K562 (cell line): ENCODE measurements at regions not wholly inside any gene's neighbourhood (a gene's known extent, or its start where the extent isn't known, plus 50 kb on each side); places are given as distances from the start of the nearest gene placed in this dataset.

Experiments
- ATAC-seq: fragments of 200-7000 bp; cut with Tn5 transposase; 3 replicates; pipeline ENCODE4 v1.9.1; 2020; ENCODE audit warnings: moderate library complexity
- BruUV-seq: library from RNA; stranded (reverse); fragments of 400-500 nt; replicated peaks from 2 replicates; lab custom pipeline; 2021; lab: Mats Ljungman, UMichigan
- CTCF ChIA-PET: fragments of 300-600 bp; formaldehyde crosslinking; extraction: SDS; loops from one replicate; lab custom pipeline; 2021; ENCODE audit warnings: low intra/inter-chr PET ratio; lab: Yijun Ruan, JAX
- POLR2A ChIA-PET: fragments of 300-600, 350-650 bp; sonication (Branson Sonifier 250); formaldehyde crosslinking; extraction: SDS; loops from one replicate; lab custom pipeline; 2021; ENCODE audit warnings: antibody characterized with exemption, inconsistent platforms; lab: Yijun Ruan, JAX
- DNase-seq, 4 experiments: peaks; one replicate each; pipeline versions ENCODE4 v3.0.0 to v3.0.0-alpha.2; 2011 to 2018; ENCODE audit warnings: low spot score in 3 of 4, mixed read lengths in 3 of 4; ENCODE audit errors: extremely low read depth in 1 of 4
- FAIRE-seq: peaks from 2 replicates; lab custom pipeline; 2011; peaks lifted over from hg19 to GRCh38; lab: Jason Lieb, UNC
- H2AFZ ChIP-seq: 2 replicates; pipeline ENCODE4 v1.6.0; 2011; ENCODE audit warnings: low read depth, low read length, control low read depth, inconsistent platforms
- H3K27ac ChIP-seq: fragments of 200-600 bp; 3 replicates; pipeline ENCODE4 v1.8.0; 2011; ENCODE audit warnings: low read depth, mild to moderate bottlenecking, control low read depth, inconsistent platforms, low read length, moderate library complexity, mixed read lengths; ENCODE audit errors: extremely low read depth
- H3K27me3 ChIP-seq, 2 experiments: fragments of 300-600 bp in 1 of 2; 2 replicates in 1 of 2; 3 replicates in 1 of 2; pipeline versions ENCODE4 v1.6.0 to v1.8.0; 2011; ENCODE audit warnings: inconsistent platforms in 2 of 2, low read length in 2 of 2, mild to moderate bottlenecking in 1 of 2, mixed read lengths in 1 of 2, moderate library complexity in 1 of 2; ENCODE audit not compliant: control insufficient read depth in 2 of 2, insufficient read depth in 2 of 2
- H3K36me3 ChIP-seq: fragments of 300-600 bp; 3 replicates; pipeline ENCODE4 v1.8.0; 2011; ENCODE audit warnings: mild to moderate bottlenecking, low read length, inconsistent platforms; ENCODE audit not compliant: control insufficient read depth, insufficient read depth
- H3K4me1 ChIP-seq, 2 experiments: fragments of 200-600 bp in 1 of 2; replicated peaks in 1 of 2; 2 replicates in 1 of 2; 3 replicates in 1 of 2; pipeline versions ENCODE4 v1.5.1 to v1.8.0; 2011; ENCODE audit warnings: inconsistent platforms in 2 of 2, low read length in 2 of 2, mild to moderate bottlenecking in 1 of 2, mixed read lengths in 1 of 2, moderate library complexity in 1 of 2; ENCODE audit not compliant: control insufficient read depth in 2 of 2, insufficient read depth in 2 of 2
- H3K4me2 ChIP-seq: 2 replicates; pipeline ENCODE4 v1.6.1; 2011; ENCODE audit warnings: low read length, control low read depth, inconsistent platforms, mixed read lengths; ENCODE audit not compliant: insufficient read depth
- H3K4me3 ChIP-seq: fragments of 200-600 bp; sonication (generic), shearing (Covaris generic); 2 replicates; pipeline ENCODE4 v1.5.1; 2016; ENCODE audit warnings: control low read depth, inconsistent platforms
- H3K79me2 ChIP-seq: fragments of 200-600 bp; 3 replicates; pipeline ENCODE4 v1.8.0; 2011; ENCODE audit warnings: low read length, inconsistent platforms; ENCODE audit not compliant: control insufficient read depth, insufficient read depth
- H3K9ac ChIP-seq, 2 experiments: 2 replicates each; pipeline versions ENCODE4 v1.6.0 to v1.6.1; 2011; ENCODE audit warnings: low read depth in 2 of 2, low read length in 2 of 2, control low read depth in 1 of 2, inconsistent platforms in 1 of 2, mild to moderate bottlenecking in 1 of 2, mixed read lengths in 1 of 2; ENCODE audit not compliant: insufficient read depth in 1 of 2
- H3K9me1 ChIP-seq: one replicate; pipeline ENCODE4 v1.6.0; 2011; ENCODE audit warnings: inconsistent platforms, mild to moderate bottlenecking, low read length, moderate library complexity; ENCODE audit not compliant: control insufficient read depth, insufficient read depth
- H3K9me3 ChIP-seq: replicated peaks from 2 replicates; pipeline ENCODE4 v1.5.1; 2011; ENCODE audit warnings: low read depth, low read length, inconsistent platforms; ENCODE audit not compliant: control insufficient read depth, insufficient read depth
- H4K20me1 ChIP-seq: replicated peaks from 2 replicates; pipeline ENCODE4 v1.6.1; 2011; ENCODE audit warnings: low read length, inconsistent platforms, mixed read lengths; ENCODE audit not compliant: control insufficient read depth, insufficient read depth
- HCFC1 ChIP-seq: IDR thresholded peaks from 2 replicates; pipeline ENCODE4 v1.6.1; 2012; ENCODE audit warnings: low read depth, low read length, improper control_type of control experiment
- MED1 ChIP-seq: sonication (generic); formaldehyde crosslinking; IDR thresholded peaks from 2 replicates; pipeline ENCODE4 v1.8.1; 2023; ENCODE audit warnings: missing genetic modification reagents, borderline replicate concordance
- MEIS2 ChIP-seq: fragments of 450-650 bp; IDR thresholded peaks from 2 replicates; pipeline ENCODE4 v1.6.1; 2014; ENCODE audit warnings: mild to moderate bottlenecking; ENCODE audit not compliant: partially characterized antibody
- MIER1 ChIP-seq: fragments of 450-650 bp; IDR thresholded peaks from 2 replicates; pipeline ENCODE4 v1.6.1; 2016; ENCODE audit warnings: antibody characterized with exemption, mild to moderate bottlenecking, low read depth
- SETDB1 ChIP-seq: IDR thresholded peaks from one replicate; pipeline ENCODE4 v1.6.1; 2012; ENCODE audit warnings: low read length, control low read depth, inconsistent platforms
- SPI1 ChIP-seq: IDR thresholded peaks from 2 replicates; pipeline ENCODE4 v1.6.1; 2011; ENCODE audit warnings: low read depth, low read length, control low read depth, borderline replicate concordance
- TAF9B ChIP-seq: fragments of 450-650 bp; IDR thresholded peaks from 2 replicates; pipeline ENCODE4 v1.6.1; 2018; ENCODE audit warnings: mild to moderate bottlenecking; ENCODE audit not compliant: partially characterized antibody
- WHSC1 ChIP-seq: IDR thresholded peaks from one replicate; pipeline ENCODE4 v1.6.1; 2012; ENCODE audit warnings: low read length, control low read depth, inconsistent platforms
- in situ Hi-C: fragments of 300-500 bp; cut with MboI; formaldehyde crosslinking; loops from 4 replicates; pipeline ENCODE4 v1.15.0; 2018; ENCODE audit warnings: inconsistent platforms, mixed read lengths
- intact Hi-C: fragments of 100-400 bp; cut with micrococcal nuclease; formaldehyde crosslinking; loops from 2 replicates; pipeline ENCODE4 v1.14.2; 2022
- TF ChIP-seq, protein P1 (sequence below): fragments of 450-650 bp; IDR thresholded peaks from 2 replicates; pipeline ENCODE4 v1.6.1; 2017; ENCODE audit warnings: mild to moderate bottlenecking, moderate library complexity
- TF ChIP-seq, protein P2 (sequence below): IDR thresholded peaks from 3 replicates; pipeline ENCODE4 v1.6.1; 2011; ENCODE audit warnings: borderline replicate concordance, mild to moderate bottlenecking, moderate library complexity; ENCODE audit not compliant: insufficient read length; ENCODE audit errors: extremely low read depth
- TF ChIP-seq, protein P3 (sequence below), 2 experiments: IDR thresholded peaks; 2 replicates each; pipeline ENCODE4 v1.6.1; 2011; ENCODE audit warnings: borderline replicate concordance in 1 of 2, control low read depth in 1 of 2, low read depth in 1 of 2, low read length in 1 of 2, mild to moderate bottlenecking in 1 of 2, mixed read lengths in 1 of 2, moderate library complexity in 1 of 2; ENCODE audit not compliant: insufficient read depth in 1 of 2, insufficient read length in 1 of 2, poor library complexity in 1 of 2, severe bottlenecking in 1 of 2; ENCODE audit errors: extremely low read depth in 1 of 2
- TF ChIP-seq, protein P4 (sequence below): fragments of 450-650 bp; IDR thresholded peaks from one replicate; pipeline ENCODE4 v1.6.1; 2018; ENCODE audit warnings: mild to moderate bottlenecking, moderate library complexity; ENCODE audit not compliant: partially characterized antibody

DNA sequence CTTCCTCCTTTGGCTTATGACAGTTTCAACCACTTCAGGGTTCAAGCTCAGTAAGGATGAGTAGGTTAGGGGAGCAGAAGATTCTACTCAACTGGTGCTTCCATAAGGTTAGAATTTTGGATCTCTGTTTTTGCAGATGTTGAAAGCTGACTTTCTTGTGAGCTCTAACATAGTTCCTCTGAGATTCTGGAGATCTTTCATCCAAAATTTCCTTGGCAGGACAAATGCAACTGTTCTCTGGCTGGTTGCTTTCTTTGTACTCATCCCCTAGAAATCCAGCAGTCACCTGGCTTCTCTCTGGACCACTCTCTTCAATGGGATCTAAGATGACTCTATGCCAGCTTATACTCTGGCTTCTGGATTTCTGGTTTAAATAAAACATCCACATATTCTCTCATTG, 189.6 kb downstream of the ESM1 start:
- no peaks in the 10 kb centered on the region for H3K36me3 ChIP-seq
- no peak overlapping the region for H3K4me2 ChIP-seq
- H2AFZ ChIP-seq: no peak overlapping the region
- DNase-seq (no peak), ATAC-seq (no peak), FAIRE-seq (no peak)
- no TSS peak for BruUV-seq
- no peak overlapping the region for H3K27ac ChIP-seq
- H3K27me3 ChIP-seq: peaks cover 7 to 13% of the 10 kb centered on the region in 2 experiments
- no peak overlapping the region for H3K4me3 ChIP-seq
- in situ Hi-C loops: no loop called here
- intact Hi-C loops: no loop called here
- H3K9ac ChIP-seq: no peak overlapping the region
- H3K9me3 ChIP-seq: no peaks in the 10 kb centered on the region
- TF ChIP-seq, protein P1, sequence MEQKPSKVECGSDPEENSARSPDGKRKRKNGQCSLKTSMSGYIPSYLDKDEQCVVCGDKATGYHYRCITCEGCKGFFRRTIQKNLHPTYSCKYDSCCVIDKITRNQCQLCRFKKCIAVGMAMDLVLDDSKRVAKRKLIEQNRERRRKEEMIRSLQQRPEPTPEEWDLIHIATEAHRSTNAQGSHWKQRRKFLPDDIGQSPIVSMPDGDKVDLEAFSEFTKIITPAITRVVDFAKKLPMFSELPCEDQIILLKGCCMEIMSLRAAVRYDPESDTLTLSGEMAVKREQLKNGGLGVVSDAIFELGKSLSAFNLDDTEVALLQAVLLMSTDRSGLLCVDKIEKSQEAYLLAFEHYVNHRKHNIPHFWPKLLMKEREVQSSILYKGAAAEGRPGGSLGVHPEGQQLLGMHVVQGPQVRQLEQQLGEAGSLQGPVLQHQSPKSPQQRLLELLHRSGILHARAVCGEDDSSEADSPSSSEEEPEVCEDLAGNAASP: no peak
- TF ChIP-seq, protein P2, sequence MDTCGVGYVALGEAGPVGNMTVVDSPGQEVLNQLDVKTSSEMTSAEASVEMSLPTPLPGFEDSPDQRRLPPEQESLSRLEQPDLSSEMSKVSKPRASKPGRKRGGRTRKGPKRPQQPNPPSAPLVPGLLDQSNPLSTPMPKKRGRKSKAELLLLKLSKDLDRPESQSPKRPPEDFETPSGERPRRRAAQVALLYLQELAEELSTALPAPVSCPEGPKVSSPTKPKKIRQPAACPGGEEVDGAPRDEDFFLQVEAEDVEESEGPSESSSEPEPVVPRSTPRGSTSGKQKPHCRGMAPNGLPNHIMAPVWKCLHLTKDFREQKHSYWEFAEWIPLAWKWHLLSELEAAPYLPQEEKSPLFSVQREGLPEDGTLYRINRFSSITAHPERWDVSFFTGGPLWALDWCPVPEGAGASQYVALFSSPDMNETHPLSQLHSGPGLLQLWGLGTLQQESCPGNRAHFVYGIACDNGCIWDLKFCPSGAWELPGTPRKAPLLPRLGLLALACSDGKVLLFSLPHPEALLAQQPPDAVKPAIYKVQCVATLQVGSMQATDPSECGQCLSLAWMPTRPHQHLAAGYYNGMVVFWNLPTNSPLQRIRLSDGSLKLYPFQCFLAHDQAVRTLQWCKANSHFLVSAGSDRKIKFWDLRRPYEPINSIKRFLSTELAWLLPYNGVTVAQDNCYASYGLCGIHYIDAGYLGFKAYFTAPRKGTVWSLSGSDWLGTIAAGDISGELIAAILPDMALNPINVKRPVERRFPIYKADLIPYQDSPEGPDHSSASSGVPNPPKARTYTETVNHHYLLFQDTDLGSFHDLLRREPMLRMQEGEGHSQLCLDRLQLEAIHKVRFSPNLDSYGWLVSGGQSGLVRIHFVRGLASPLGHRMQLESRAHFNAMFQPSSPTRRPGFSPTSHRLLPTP: no peak
- TF ChIP-seq MIER1: no peak
- TF ChIP-seq SPI1: no peak
- no peak for TF ChIP-seq TAF9B
- TF ChIP-seq WHSC1: no peak
- no peak for TF ChIP-seq MED1
- no peak for TF ChIP-seq HCFC1
- TF ChIP-seq SETDB1: no peak
- TF ChIP-seq MEIS2: no peak
- TF ChIP-seq, protein P3, sequence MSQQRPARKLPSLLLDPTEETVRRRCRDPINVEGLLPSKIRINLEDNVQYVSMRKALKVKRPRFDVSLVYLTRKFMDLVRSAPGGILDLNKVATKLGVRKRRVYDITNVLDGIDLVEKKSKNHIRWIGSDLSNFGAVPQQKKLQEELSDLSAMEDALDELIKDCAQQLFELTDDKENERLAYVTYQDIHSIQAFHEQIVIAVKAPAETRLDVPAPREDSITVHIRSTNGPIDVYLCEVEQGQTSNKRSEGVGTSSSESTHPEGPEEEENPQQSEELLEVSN (IDR thresholded peaks at IDR 0.05; ENCODE audit: borderline replicate concordance in 1 of 2, extremely low read depth in 1 of 2, insufficient read depth in 1 of 2, insufficient read length in 1 of 2, low read depth in 1 of 2, low read length in 1 of 2, poor library complexity in 1 of 2, severe bottlenecking in 1 of 2): no peak
- TF ChIP-seq, protein P4, sequence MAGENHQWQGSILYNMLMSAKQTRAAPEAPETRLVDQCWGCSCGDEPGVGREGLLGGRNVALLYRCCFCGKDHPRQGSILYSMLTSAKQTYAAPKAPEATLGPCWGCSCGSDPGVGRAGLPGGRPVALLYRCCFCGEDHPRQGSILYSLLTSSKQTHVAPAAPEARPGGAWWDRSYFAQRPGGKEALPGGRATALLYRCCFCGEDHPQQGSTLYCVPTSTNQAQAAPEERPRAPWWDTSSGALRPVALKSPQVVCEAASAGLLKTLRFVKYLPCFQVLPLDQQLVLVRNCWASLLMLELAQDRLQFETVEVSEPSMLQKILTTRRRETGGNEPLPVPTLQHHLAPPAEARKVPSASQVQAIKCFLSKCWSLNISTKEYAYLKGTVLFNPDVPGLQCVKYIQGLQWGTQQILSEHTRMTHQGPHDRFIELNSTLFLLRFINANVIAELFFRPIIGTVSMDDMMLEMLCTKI: no peak
- ChIA-PET CTCF (no interaction called here), POLR2A (no interaction called here)
- no peaks in the 10 kb centered on the region for H3K4me1 ChIP-seq
- H3K9me1 ChIP-seq: no peaks in the 10 kb centered on the region
- no peaks in the 10 kb centered on the region for H3K79me2 ChIP-seq
- H4K20me1 ChIP-seq: no peaks in the 10 kb centered on the region
